DOHH2 (cell line): ENCODE measurements at regions not wholly inside any gene's neighbourhood (a gene's known extent, or its start where the extent isn't known, plus 50 kb on each side); places are given as distances from the start of the nearest gene placed in this dataset.

Source experiments
- CTCF ChIP-seq: fragments of 200-600 bp; sonication (generic); IDR thresholded peaks from one replicate; pipeline ENCODE4 v1.5.1; 2014; ENCODE audit warnings: antibody characterized with exemption, mild to moderate bottlenecking, low read depth, low read length; ENCODE audit not compliant: poor library complexity, severe bottlenecking
- EZH2phosphoT487 ChIP-seq: fragments of 200-600 bp; sonication (generic); IDR thresholded peaks from 2 replicates; pipeline ENCODE4 v1.6.1; 2017; ENCODE audit warnings: borderline replicate concordance, mild to moderate bottlenecking, antibody characterized with exemption, low read length, moderate library complexity, mixed read lengths

- TF ChIP-seq CTCF = no peak
- TF ChIP-seq EZH2phosphoT487 = no peak
Observed at GRCh38 chr1:79325705-79326104, 319.2 kb upstream of the ADGRL4 start.
